IPS-18c (cell line): ENCODE measurements at regions not wholly inside any gene's neighbourhood (a gene's known extent, or its start where the extent isn't known, plus 50 kb on each side); places are given as distances from the start of the nearest gene placed in this dataset.
"Not testable (repeated sequence)": the region's sequence is repeated elsewhere in the genome, so short reads cannot be mapped to it uniquely, and the experiment has no call there.

Experiments used
- H3K4me3 ChIP-seq: 2 replicates; pipeline ENCODE4 v1.7.0; 2013; ENCODE audit warnings: low read depth, mild to moderate bottlenecking, low read length, moderate library complexity; ENCODE audit not compliant: insufficient read depth
- H3K9me3 ChIP-seq: one replicate; pipeline ENCODE4 v1.6.1; 2013; ENCODE audit warnings: mild to moderate bottlenecking, low read length, moderate library complexity; ENCODE audit not compliant: control insufficient read depth, insufficient read depth

DNA sequence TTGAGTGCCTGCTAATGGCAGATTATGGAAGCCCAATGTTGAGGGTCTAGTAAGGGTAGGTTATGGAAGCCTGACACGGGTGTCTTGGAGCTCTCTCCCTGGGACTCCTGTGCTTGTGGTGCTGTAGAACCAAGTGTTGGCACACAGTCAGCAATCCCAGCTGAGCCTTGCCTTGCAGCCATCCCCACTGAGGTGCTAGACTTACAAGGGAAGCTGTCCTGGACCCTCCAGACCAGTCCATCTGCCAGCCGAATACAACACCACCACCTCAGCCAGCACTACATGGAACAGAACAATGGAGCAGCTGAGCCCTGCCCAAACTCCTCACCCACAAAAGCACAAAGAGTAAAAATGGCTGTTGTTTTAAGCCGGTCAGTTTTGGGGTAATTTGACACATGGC lies 90.5 kb upstream of the DNAH5 start:
- no peak overlapping the region for H3K4me3 ChIP-seq
- H3K9me3 ChIP-seq, result no peaks in the 10 kb centered on the region

DNA sequence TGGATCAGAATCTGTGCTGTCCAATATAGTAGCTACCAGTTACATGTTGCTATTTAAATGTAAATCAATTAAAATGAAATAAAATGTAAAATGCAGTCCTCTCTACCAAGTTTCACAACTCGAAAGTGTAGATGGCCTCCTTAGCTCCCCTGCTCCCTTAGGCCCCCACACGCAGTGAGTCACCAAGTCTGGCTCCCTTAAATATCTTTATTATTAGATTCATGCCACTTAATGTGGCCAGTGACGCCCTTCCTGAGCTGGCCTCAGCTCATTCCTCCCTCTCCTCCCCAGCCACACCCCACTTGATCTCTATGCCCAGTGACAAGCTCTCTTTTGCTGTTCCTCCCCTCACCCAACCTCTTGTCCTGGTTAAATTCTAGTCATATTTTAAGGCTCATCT lies 88.4 kb upstream of the DNAH5 start:
- H3K4me3 ChIP-seq, result no peak overlapping the region
- no peaks in the 10 kb centered on the region for H3K9me3 ChIP-seq

DNA sequence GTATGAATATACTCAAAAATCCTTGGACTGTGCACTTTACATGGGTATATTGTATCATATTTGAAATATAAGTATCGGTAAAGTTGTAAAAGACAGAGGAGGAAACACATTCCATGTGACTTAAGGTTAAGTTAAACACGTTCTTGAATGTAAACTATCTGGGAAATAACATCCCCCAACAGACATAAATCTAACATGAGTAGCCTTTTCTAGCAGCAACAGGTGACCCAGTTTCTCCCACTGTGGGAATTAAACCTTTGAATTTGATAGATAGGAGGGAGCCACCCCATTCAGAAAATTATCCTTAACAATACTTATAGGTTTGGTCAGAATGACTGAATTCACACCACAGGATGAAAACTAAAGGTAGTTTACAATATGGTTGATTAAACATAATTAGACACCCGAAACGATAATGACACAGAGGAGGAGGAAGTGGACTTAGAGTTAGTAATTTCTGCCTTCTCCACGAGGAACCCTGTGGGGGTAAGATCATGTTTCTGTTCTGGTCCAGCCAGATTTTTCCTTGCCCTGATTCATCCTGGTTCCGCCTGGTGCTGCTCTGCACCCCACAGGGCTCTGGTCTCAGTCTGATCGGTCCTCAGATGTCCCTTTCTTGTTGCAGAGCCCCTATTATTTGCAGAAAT lies 84.6 kb upstream of the DNAH5 start:
- H3K4me3 ChIP-seq, result no peak overlapping the region
- H3K9me3 ChIP-seq, result no peaks in the 10 kb centered on the region

DNA sequence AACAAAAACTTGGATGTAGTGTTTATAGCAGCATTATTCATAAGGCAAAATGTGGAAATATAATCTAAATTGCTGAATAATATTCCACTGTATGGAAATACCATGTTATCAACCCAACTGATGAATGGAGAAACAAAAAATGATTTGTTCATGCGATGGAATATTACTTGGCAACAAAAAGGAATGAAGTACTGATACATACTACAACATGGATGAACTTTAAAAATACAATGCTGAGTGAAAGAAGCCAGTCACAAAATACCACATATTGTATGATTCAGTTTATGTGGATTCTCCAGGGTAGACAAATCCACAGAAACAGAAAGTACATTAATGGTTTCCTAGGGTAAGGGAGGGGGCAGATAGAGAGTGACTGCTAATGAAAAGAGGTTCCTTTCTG lies 83.7 kb upstream of the DNAH5 start:
- no peaks in the 10 kb centered on the region for H3K9me3 ChIP-seq
- no peak overlapping the region for H3K4me3 ChIP-seq

DNA sequence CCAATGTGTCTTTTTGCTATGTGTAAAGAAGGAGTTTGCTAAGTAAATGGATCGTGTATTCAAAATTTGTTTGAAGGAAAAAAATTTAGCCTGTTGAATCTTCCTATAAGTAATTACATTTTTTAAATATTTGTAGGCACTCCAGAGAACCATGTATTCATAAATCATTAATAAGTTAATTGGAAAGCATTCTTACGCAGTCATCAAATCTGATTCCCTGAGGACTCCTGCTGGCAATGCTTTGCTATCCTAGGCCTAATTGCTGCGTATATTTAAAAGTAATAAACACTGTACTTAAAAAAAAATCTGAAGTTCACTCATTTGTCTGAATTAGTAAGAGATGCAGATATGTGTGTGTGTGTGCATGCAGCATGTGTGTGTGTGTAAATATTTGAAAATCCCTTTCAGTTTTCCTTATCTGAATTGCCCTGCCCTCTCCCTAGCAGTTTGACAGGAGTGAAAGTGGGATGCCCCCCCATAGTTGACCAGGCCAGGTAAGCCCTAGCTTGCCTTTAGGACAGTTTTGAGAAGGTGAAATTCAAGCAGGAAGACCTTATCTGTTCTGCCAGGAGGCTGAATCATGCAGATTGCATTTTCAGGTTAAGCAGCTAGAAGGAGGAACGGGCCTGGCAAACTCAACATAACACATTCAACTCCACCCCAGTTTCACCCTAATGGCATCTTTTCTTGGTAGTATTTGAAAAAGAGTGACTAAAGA lies 81.2 kb upstream of the DNAH5 start:
- no peak overlapping the region for H3K4me3 ChIP-seq

DNA sequence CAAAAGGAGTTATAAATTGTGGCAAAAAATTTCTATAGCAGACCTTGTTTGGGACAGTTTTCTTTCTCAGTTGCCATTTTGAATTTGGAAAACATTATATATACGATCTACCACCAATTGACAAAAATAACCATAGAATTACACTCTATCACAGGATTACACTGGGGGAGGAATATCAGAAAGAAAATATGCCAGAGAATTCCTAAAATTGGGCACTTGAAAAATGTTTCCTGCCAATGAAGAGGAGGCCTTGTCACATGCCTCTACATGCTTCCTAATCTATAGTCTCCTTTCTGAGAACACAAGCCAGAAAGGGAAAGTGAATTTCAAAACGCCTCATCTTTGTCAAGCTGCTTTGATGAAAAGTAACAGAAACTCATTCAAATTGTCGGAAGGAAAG lies 78.5 kb upstream of the DNAH5 start:
- H3K9me3 ChIP-seq, result no peaks in the 10 kb centered on the region

More for the DNA sequence above, 81.2 kb upstream of the DNAH5 start:
- H3K9me3 ChIP-seq, result no peaks in the 10 kb centered on the region

DNA sequence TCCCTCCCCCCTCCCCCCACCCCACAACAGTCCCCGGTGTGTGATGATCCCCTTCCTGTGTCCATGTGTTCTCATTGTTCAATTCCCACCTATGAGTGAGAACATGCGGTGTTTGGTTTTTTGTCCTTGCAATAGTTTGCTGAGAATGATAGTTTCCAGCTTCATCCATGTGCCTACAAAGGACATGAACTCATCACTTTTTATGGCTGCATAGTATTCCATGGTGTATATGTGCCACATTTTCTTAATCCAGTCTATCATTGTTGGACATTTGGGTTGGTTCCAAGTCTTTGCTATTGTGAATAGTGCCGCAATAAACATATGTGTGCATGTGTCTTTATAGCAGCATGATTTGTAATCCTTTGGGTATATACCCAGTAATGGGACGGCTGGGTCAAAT lies 76.5 kb upstream of the DNAH5 start:
- not testable (repeated sequence) for H3K9me3 ChIP-seq

More for the DNA sequence above, 78.5 kb upstream of the DNAH5 start:
- no peak overlapping the region for H3K4me3 ChIP-seq

DNA sequence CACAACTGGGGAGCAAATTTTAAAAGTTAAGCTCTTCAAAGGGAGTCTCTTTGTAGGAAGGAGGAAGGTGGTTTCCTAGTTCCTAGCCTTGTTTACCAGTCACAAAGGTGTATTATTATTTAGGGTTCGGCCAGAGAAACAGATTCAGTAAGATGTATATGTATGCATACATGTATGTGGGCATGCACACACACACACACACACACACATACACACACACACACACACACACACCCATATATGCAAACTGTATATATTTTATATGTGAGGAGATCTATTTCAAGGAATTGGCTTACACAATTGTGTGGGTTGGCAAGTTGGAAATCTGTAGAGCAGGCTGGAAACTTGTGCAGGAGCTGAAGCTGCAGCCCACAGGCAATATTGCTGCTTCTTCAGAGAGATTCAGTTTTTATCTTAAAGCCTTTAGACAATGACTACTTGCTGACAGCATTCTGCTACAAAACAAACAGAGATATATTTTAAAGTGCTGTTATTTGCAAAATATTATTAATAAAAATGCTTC lies 75.3 kb upstream of the DNAH5 start:
- Histone ChIP-seq H3K4me3 (no peak overlapping the region), H3K9me3 (no peaks in the 10 kb centered on the region)

More for the DNA sequence above, 76.5 kb upstream of the DNAH5 start:
- H3K4me3 ChIP-seq, result not testable (repeated sequence)

DNA sequence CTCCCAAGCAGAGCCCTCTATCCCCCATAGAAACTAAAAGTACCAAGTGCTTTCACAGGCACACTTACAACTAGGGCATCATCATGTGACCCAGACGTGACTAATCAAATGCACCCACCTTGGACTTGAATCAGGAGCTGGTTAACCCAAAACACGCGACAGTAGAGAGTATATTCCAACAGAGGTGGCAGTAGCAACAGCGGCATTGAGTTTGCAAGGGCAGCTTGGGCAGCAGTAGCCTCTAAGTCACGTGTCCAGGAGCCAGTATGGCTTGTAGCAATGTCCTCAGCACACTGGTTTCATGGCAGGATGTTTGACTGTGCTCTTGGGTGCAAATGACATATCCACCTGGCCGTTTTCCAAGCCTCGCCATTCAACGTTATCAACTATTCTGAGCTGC lies 73.4 kb upstream of the DNAH5 start:
- Histone ChIP-seq H3K4me3 (no peak overlapping the region), H3K9me3 (no peaks in the 10 kb centered on the region)

DNA sequence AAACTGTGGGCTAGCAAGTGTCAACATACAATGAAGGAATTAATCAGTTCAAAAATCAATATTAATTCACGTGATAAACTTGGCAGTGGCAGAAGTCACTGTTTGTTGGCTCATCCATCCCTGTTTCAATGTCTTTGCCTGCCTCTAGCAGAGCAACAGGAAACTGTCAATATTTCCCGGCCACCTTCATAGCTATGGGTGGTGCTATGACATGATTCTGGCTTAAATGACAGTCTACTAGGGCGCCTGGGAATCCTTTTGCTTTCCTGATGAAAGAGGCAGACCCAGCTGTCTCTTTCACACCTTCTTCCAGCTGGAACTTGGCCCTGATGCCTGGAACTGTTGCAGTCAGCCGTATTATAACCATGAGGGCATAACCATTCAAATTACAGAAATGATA lies 72.1 kb upstream of the DNAH5 start:
- H3K9me3 ChIP-seq, result no peaks in the 10 kb centered on the region

DNA sequence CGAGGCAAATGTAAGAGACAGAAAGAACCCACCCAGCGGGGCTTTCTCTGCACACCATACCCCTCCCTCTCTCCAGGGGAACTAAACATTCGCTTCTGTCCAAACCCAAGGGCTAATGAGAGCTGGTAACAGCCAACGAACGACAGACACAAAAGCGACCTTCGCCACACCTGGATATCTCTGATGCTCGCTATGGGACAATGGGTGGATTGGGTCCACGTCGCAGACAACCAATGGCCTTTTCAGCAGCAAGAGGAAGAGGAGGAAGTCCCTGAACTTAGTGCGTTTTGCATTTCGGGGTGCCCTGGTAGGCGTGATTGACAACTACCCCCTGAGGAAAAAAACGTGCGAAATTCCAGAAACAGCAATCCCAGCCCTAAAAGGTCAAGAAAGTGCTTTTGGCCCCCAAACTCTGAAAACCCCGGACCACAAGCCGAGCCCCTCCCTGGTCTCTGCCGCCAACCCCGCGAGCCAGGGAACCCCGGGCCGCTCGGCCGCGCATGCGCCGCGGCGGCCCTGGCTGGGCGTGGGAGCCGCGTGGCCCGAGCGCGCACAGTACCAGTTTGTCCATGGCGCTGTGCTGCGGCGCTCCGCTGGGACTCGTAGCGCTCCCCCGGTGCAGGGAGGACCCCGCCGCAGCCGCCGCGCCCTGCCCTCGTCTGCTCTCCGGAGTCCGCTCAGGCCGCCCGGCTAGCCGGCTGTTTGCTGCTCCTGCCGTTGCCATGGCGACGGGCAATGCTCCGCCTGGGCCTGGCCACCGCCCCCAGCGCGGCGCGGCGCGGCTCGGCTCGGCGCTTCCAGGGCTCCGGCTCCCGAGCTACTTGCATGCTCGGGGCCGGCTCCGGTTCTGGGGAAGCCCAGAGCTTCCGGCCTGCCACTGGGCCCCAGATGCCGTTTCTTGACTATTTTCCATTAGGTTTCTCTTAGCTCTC lies 66.9 kb upstream of the DNAH5 start:
- Histone ChIP-seq H3K9me3 (no peaks in the 10 kb centered on the region), H3K4me3 (peak overlapping the region; percentile 55)

More for the DNA sequence above, 72.1 kb upstream of the DNAH5 start:
- H3K4me3 ChIP-seq, result no peak overlapping the region

DNA sequence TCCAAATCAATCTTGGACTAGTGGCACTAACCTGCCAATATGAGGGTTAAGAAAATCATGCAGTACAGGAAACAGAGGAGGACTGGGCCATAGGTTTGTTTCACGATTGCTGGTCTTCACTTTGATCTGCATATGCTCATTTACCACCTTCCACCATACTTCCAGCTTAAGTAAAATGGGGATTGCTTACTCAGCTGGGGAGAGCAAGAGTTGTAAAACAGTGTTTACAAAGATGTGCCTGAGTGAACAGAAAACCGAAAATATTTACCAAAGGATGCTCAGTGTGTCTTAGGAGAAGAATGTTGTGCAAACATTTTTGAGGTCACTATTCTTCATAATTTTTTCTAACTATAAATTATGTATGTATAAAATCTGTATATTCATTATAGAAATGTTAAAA lies 65.1 kb upstream of the DNAH5 start:
- H3K4me3 ChIP-seq, result no peak overlapping the region
- no peaks in the 10 kb centered on the region for H3K9me3 ChIP-seq

DNA sequence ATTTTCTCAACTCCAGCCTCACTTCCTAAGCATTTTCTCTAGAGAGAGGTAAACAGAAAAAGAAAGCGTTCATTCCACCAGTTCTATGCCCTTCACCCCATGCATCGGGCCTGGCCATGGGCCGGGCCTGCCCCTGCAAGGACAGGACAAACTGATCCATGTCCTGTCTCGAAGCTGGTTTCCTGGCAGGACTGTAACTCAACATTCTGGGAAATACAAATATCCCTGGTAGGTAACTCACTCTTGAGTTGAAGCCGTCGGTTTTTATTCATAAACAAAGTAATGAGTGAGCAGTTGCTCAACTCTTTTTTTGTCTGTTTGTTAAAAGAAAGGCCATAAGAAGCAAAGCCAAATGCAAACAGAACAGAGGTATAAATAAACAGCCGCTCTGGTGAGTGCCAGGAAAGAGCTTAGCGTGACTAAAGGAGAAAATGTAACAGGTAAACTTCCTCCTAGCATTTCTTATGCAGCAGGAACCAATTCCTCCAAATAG lies 64.4 kb upstream of the DNAH5 start:
- Histone ChIP-seq H3K9me3 (no peaks in the 10 kb centered on the region), H3K4me3 (no peak overlapping the region)

DNA sequence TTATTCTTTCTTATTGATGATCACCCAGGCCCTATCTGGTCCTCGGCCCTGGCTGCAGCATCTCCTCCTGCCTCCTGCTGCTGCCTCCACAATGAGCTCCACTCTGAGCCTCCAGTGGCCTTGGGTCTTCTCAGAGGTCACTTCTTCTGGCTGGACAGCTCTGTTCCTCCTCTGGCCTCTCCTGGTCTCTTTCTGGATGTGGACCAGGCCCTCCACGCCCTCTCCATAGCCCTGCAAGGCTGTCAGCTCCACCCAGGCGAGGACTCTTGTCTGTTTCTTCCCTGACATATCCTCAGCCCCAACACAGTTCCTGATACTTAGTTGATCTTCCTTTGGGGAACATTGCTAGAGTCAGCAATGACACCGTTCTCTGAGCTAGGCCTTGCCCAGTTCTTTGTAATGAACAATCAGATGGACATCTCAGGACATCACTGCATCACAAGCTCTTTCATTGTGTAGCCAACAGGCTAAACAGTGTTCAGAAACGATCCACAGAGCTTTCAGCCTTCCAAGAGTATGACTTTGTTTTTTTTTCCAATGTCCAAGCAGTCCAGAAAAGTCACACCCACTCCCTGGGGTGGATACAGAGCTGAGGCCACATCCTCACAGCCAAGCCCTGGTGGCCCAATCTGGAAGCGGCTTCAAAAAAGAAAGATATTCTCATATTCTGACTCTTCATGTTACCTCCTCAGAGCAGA lies 62.5 kb upstream of the DNAH5 start:
- no peak overlapping the region for H3K4me3 ChIP-seq

DNA sequence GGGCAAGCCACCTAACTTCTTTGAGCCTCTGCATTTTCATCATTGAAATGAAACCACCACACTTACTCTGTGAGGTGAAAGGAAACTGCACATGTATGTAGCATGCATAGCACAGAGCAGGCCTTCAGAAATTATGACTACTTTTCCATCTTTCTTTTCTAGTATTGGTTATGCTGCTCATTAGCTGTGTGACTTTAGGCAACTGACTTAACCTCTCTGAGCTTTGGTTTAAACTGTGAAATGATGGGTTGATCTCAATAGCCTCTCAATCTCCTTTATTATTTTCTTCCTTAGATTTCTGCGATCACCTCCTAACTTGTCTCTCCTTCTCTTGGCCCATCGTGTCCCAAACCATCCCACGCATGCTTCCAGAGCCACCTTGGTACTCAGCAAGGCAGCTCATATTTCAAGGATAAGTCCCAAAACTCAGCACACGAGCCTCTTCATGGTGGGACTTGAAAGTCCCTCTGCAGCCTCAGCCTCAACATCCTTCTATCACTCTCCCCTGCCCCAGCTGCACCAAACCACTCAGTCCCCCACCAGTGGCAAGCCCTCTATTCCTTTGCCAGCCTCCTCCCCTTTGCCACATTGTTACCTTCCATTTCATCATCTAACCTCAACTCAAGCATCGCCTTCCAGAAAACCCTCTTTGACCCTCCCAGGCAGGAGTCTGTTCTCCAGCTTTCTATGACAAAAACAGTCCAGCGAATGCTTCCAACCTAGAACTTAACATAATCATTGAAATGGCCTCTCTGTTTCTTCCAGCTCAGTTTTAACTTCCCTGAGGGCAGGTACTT lies 60.3 kb upstream of the DNAH5 start:
- Histone ChIP-seq H3K4me3 (no peak overlapping the region), H3K9me3 (no peaks in the 10 kb centered on the region)

More for the DNA sequence above, 62.5 kb upstream of the DNAH5 start:
- H3K9me3 ChIP-seq, result no peaks in the 10 kb centered on the region

DNA sequence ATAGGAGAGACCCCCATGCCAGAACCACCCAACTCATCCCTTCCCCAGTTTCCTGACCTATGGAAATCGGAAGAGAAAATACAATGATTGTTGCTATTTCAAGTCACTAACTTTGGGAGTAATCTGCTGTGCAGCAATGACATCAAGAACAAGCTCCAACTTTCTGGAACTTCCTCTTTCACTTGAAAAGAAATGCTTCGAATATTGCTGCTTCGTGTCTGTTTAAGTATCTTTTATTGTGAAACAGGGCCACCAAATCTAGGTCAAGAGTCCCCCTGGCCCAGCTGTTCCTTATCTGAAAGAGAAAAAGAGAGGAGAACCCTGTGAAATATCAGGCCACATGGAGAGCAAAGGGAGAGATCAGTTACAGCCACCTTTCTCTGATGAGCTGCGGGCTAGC lies 59.4 kb upstream of the DNAH5 start:
- Histone ChIP-seq H3K4me3 (no peak overlapping the region), H3K9me3 (no peaks in the 10 kb centered on the region)
